H7 (cell line): ENCODE measurements at regions not wholly inside any gene's neighbourhood (a gene's known extent, or its start where the extent isn't known, plus 50 kb on each side); places are given as distances from the start of the nearest gene placed in this dataset.
"Not testable (repeated sequence)": the region's sequence is repeated elsewhere in the genome, so short reads cannot be mapped to it uniquely, and the experiment has no call there.

ENCODE experiments used
- DNase-seq: peaks from one replicate; pipeline ENCODE4 v3.0.0; 2012
- H3K27me3 ChIP-seq: 2 replicates; pipeline ENCODE4 v1.6.0; 2011; ENCODE audit warnings: mild to moderate bottlenecking, low read length; ENCODE audit not compliant: control insufficient read depth, insufficient read depth
- H3K36me3 ChIP-seq: replicated peaks from 2 replicates; pipeline ENCODE4 v1.5.1; 2011; ENCODE audit warnings: low read length; ENCODE audit not compliant: control insufficient read depth, insufficient read depth
- H3K4me3 ChIP-seq: 2 replicates; pipeline ENCODE4 v1.5.1; 2011; ENCODE audit warnings: low read depth, mild to moderate bottlenecking, control low read depth, low read length, moderate library complexity; ENCODE audit not compliant: insufficient read depth

- Histone ChIP-seq H3K4me3 (no peak overlapping the region), H3K36me3 (no peaks in the 10 kb centered on the region), H3K27me3 (no peaks in the 10 kb centered on the region)
- DNase-seq: no peak
These were observed 570.9 kb upstream of the RAB6C start for GRCh38 chr2:129408570-129408969.

- not testable (repeated sequence) for DNase-seq, H3K36me3 ChIP-seq, H3K27me3 ChIP-seq, H3K4me3 ChIP-seq
These were observed 562.4 kb upstream of the RAB6C start for GRCh38 chr2:129417041-129417440.

- DNase-seq: no peak
- H3K27me3 ChIP-seq: no peaks in the 10 kb centered on the region
These were observed 557.4 kb upstream of the RAB6C start for GRCh38 chr2:129422028-129422427.

GRCh38 chr2:129428086-129428660, 551.3 kb upstream of the RAB6C start:
- peak; percentile 23 for DNase-seq
- Histone ChIP-seq H3K27me3 (no peaks in the 10 kb centered on the region), H3K4me3 (no peak overlapping the region), H3K36me3 (no peaks in the 10 kb centered on the region)

More at GRCh38 chr2:129422028-129422427, 557.4 kb upstream of the RAB6C start:
- no peaks in the 10 kb centered on the region for H3K36me3 ChIP-seq
- H3K4me3 ChIP-seq: no peak overlapping the region

- DNase-seq: no peak
- Histone ChIP-seq H3K27me3 (no peaks in the 10 kb centered on the region), H3K4me3 (no peak overlapping the region), H3K36me3 (no peaks in the 10 kb centered on the region)
These were observed 548.6 kb upstream of the RAB6C start for GRCh38 chr2:129430911-129431310.

- no peaks in the 10 kb centered on the region for H3K27me3 ChIP-seq
- no peaks in the 10 kb centered on the region for H3K36me3 ChIP-seq
- no peak overlapping the region for H3K4me3 ChIP-seq
- no peak for DNase-seq
These were observed 547.6 kb upstream of the RAB6C start for GRCh38 chr2:129431881-129432280.

- Histone ChIP-seq H3K4me3 (no peak overlapping the region), H3K36me3 (no peaks in the 10 kb centered on the region), H3K27me3 (no peaks in the 10 kb centered on the region)
- DNase-seq: no peak
These were observed 542.7 kb upstream of the RAB6C start for GRCh38 chr2:129436809-129437208.

- Histone ChIP-seq H3K4me3 (no peak overlapping the region), H3K27me3 (no peaks in the 10 kb centered on the region), H3K36me3 (no peaks in the 10 kb centered on the region)
- DNase-seq: no peak
These were observed 541.7 kb upstream of the RAB6C start for GRCh38 chr2:129437725-129438124.

GRCh38 chr2:129438501-129439057, 540.9 kb upstream of the RAB6C start:
- Histone ChIP-seq H3K27me3 (no peaks in the 10 kb centered on the region), H3K4me3 (no peak overlapping the region), H3K36me3 (no peaks in the 10 kb centered on the region)
- DNase-seq: no peak

GRCh38 chr2:129439406-129440302, 539.8 kb upstream of the RAB6C start:
- no peak overlapping the region for H3K4me3 ChIP-seq
- H3K36me3 ChIP-seq: no peaks in the 10 kb centered on the region
- no peaks in the 10 kb centered on the region for H3K27me3 ChIP-seq
- DNase-seq: no peak

GRCh38 chr2:129441610-129442009, 537.9 kb upstream of the RAB6C start:
- Histone ChIP-seq H3K36me3 (no peaks in the 10 kb centered on the region), H3K4me3 (no peak overlapping the region), H3K27me3 (no peaks in the 10 kb centered on the region)
- no peak for DNase-seq

GRCh38 chr2:129443235-129443864, 536.1 kb upstream of the RAB6C start:
- H3K4me3 ChIP-seq: no peak overlapping the region
- DNase-seq: no peak
- H3K36me3 ChIP-seq: no peaks in the 10 kb centered on the region
- no peaks in the 10 kb centered on the region for H3K27me3 ChIP-seq

- Histone ChIP-seq H3K4me3 (no peak overlapping the region), H3K27me3 (no peaks in the 10 kb centered on the region), H3K36me3 (no peaks in the 10 kb centered on the region)
- DNase-seq: no peak
These were observed 535.4 kb upstream of the RAB6C start for GRCh38 chr2:129443865-129444739.

GRCh38 chr2:129444751-129445150, 534.7 kb upstream of the RAB6C start:
- no peak for DNase-seq
- Histone ChIP-seq H3K36me3 (no peaks in the 10 kb centered on the region), H3K27me3 (no peaks in the 10 kb centered on the region), H3K4me3 (no peak overlapping the region)
